Astrocyte (in vitro differentiated cells and primary cell): ENCODE measurements at regions not wholly inside any gene's neighbourhood (a gene's known extent, or its start where the extent isn't known, plus 50 kb on each side); places are given as distances from the start of the nearest gene placed in this dataset.

ENCODE experiments used
- DNase-seq: peaks from one replicate; pipeline ENCODE4 v3.0.0-alpha.2; 2010; ENCODE audit warnings: low read depth
- FAIRE-seq: peaks from 2 replicates; lab custom pipeline; 2011; peaks lifted over from hg19 to GRCh38; lab: Jason Lieb, UNC
- H2AFZ ChIP-seq: 2 replicates; pipeline ENCODE4 v1.6.0; 2012; ENCODE audit warnings: low read depth, low read length, inconsistent platforms
- H3K27ac ChIP-seq: 2 replicates; pipeline ENCODE4 v1.5.1; 2011; ENCODE audit warnings: low read depth, low read length, inconsistent platforms
- H3K27me3 ChIP-seq: 2 replicates; pipeline ENCODE4 v1.6.0; 2011; ENCODE audit warnings: low read length, inconsistent platforms; ENCODE audit not compliant: insufficient read depth
- H3K36me3 ChIP-seq: 2 replicates; pipeline ENCODE4 v1.5.1; 2011; ENCODE audit warnings: low read length, inconsistent platforms; ENCODE audit not compliant: insufficient read depth
- H3K4me1 ChIP-seq: 2 replicates; pipeline ENCODE4 v1.5.1; 2011; ENCODE audit warnings: low read length, inconsistent platforms; ENCODE audit not compliant: insufficient read depth
- H3K4me2 ChIP-seq: 2 replicates; pipeline ENCODE4 v1.6.0; 2012; ENCODE audit warnings: low read length, inconsistent platforms
- H3K4me3 ChIP-seq: 2 replicates; pipeline ENCODE4 v1.5.1; 2011; ENCODE audit warnings: low read depth, mild to moderate bottlenecking, low read length, inconsistent platforms; ENCODE audit not compliant: insufficient read depth
- H3K79me2 ChIP-seq: 2 replicates; pipeline ENCODE4 v1.6.0; 2012; ENCODE audit warnings: mild to moderate bottlenecking, low read length, inconsistent platforms; ENCODE audit not compliant: insufficient read depth
- H3K9ac ChIP-seq: 2 replicates; pipeline ENCODE4 v1.6.0; 2012; ENCODE audit warnings: mild to moderate bottlenecking, low read length, inconsistent platforms
- H3K9me3 ChIP-seq: 2 replicates; pipeline ENCODE4 v1.5.1; 2012; ENCODE audit warnings: low read depth, mild to moderate bottlenecking, low read length, inconsistent platforms; ENCODE audit not compliant: insufficient read depth
- H4K20me1 ChIP-seq: 2 replicates; pipeline ENCODE4 v1.6.0; 2012; ENCODE audit warnings: low read length, inconsistent platforms; ENCODE audit not compliant: insufficient read depth
- H3K27ac Mint-ChIP-seq: one replicate; pipeline ENCODE4 v1.8.0; 2021; ENCODE audit warnings: mild to moderate bottlenecking, mixed read lengths; ENCODE audit not compliant: unreplicated experiment
- H3K27me3 Mint-ChIP-seq: one replicate; pipeline ENCODE4 v1.8.0; 2021; ENCODE audit warnings: low read depth, mixed read lengths; ENCODE audit not compliant: unreplicated experiment
- H3K36me3 Mint-ChIP-seq: one replicate; pipeline ENCODE4 v1.8.0; 2021; ENCODE audit warnings: low read depth, mixed read lengths; ENCODE audit not compliant: unreplicated experiment
- H3K4me1 Mint-ChIP-seq: one replicate; pipeline ENCODE4 v1.8.0; 2021; ENCODE audit warnings: low read depth, mixed read lengths; ENCODE audit not compliant: unreplicated experiment
- H3K4me3 Mint-ChIP-seq: one replicate; pipeline ENCODE4 v1.8.0; 2021; ENCODE audit warnings: mild to moderate bottlenecking, moderate library complexity, mixed read lengths; ENCODE audit not compliant: unreplicated experiment
- H3K9me3 Mint-ChIP-seq: one replicate; pipeline ENCODE4 v1.8.0; 2021; ENCODE audit warnings: mild to moderate bottlenecking, mixed read lengths; ENCODE audit not compliant: unreplicated experiment
- CTCF ChIP-seq: IDR thresholded peaks from 2 replicates; pipeline ENCODE4 v1.5.1; 2011; ENCODE audit warnings: low read depth, mild to moderate bottlenecking, inconsistent platforms, low read length, moderate library complexity; ENCODE audit not compliant: insufficient read depth
- EZH2 ChIP-seq: IDR thresholded peaks from 2 replicates; pipeline ENCODE4 v1.6.1; 2012; ENCODE audit warnings: mild to moderate bottlenecking, low read length, inconsistent platforms; ENCODE audit not compliant: insufficient read depth

- FAIRE-seq = no peak
- no peaks in the 10 kb centered on the region for H3K36me3 ChIP-seq
- H3K9me3 ChIP-seq = no peaks in the 10 kb centered on the region
Observed at GRCh38 chr3:86333636-86334035, 657.3 kb downstream of the VGLL3 start.

DNA sequence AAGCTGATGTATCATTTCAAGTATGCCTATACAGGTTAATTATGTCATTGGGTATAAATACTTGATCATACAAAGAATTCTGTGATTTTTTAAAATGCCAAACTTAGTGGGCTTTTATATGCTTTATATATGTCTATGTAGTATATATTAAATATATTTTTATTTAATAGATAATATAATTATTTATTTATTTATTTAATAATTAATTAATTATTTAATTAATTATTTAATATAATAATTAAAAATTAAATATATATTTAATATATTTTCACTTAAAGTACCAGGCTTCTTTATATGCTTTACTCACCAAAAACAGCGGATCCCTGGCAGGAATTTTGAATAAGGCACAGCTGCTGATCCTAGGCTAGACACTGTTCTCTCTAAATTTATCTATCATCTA is 687.0 kb downstream of the VGLL3 start:
- Mint-ChIP-seq H3K9me3 (no peaks in the 10 kb centered on the region), H3K4me1 (no peaks in the 10 kb centered on the region), H3K27ac (no peak overlapping the region), H3K36me3 (no peaks in the 10 kb centered on the region), H3K27me3 (no peaks in the 10 kb centered on the region), H3K4me3 (no peak overlapping the region)
- H3K79me2 ChIP-seq = no peaks in the 10 kb centered on the region
- no peak overlapping the region for H2AFZ ChIP-seq
- H3K9me3 ChIP-seq = no peaks in the 10 kb centered on the region
- H3K27ac ChIP-seq = no peak overlapping the region
- no peak for TF ChIP-seq CTCF
- TF ChIP-seq EZH2 = no peak
- no peak for DNase-seq
- H3K27me3 ChIP-seq = no peaks in the 10 kb centered on the region
- no peaks in the 10 kb centered on the region for H3K4me1 ChIP-seq
- FAIRE-seq = no peak
- no peaks in the 10 kb centered on the region for H3K36me3 ChIP-seq
- H3K9ac ChIP-seq = no peak overlapping the region
- H4K20me1 ChIP-seq = no peaks in the 10 kb centered on the region
- no peak overlapping the region for H3K4me2 ChIP-seq
- no peak overlapping the region for H3K4me3 ChIP-seq

More at GRCh38 chr3:86333636-86334035, 657.3 kb downstream of the VGLL3 start:
- no peak for DNase-seq
- Histone ChIP-seq H3K79me2 (no peaks in the 10 kb centered on the region), H3K4me1 (no peaks in the 10 kb centered on the region), H3K27ac (no peak overlapping the region), H4K20me1 (no peaks in the 10 kb centered on the region), H3K9ac (no peak overlapping the region), H2AFZ (no peak overlapping the region), H3K4me3 (no peak overlapping the region), H3K4me2 (no peak overlapping the region), H3K27me3 (no peaks in the 10 kb centered on the region)
- no peak overlapping the region for H3K4me3 Mint-ChIP-seq
- no peaks in the 10 kb centered on the region for H3K4me1 Mint-ChIP-seq
- no peak for TF ChIP-seq EZH2
- TF ChIP-seq CTCF = no peak
- H3K27me3 Mint-ChIP-seq = no peaks in the 10 kb centered on the region
- no peaks in the 10 kb centered on the region for H3K36me3 Mint-ChIP-seq
- H3K9me3 Mint-ChIP-seq = no peaks in the 10 kb centered on the region
- no peak overlapping the region for H3K27ac Mint-ChIP-seq

- Histone ChIP-seq H3K9ac (no peak overlapping the region), H3K27ac (no peak overlapping the region), H3K27me3 (no peaks in the 10 kb centered on the region), H3K79me2 (no peaks in the 10 kb centered on the region), H3K4me2 (no peak overlapping the region), H3K4me3 (no peak overlapping the region), H3K36me3 (no peaks in the 10 kb centered on the region), H4K20me1 (no peaks in the 10 kb centered on the region), H3K4me1 (no peaks in the 10 kb centered on the region), H2AFZ (no peak overlapping the region), H3K9me3 (no peaks in the 10 kb centered on the region)
- no peak overlapping the region for H3K27ac Mint-ChIP-seq
- no peaks in the 10 kb centered on the region for H3K36me3 Mint-ChIP-seq
- H3K4me1 Mint-ChIP-seq = no peaks in the 10 kb centered on the region
- FAIRE-seq = no peak
- H3K27me3 Mint-ChIP-seq = no peaks in the 10 kb centered on the region
- no peak overlapping the region for H3K4me3 Mint-ChIP-seq
- no peak for TF ChIP-seq CTCF
- DNase-seq = no peak
- peaks cover 2% of the 10 kb centered on the region for H3K9me3 Mint-ChIP-seq
Observed at GRCh38 chr3:86282106-86282787, 708.7 kb downstream of the VGLL3 start.
